ENCODE measurements at regions not wholly inside any gene's neighbourhood (a gene's known extent, or its start where the extent isn't known, plus 50 kb on each side); places are given as distances from the start of the nearest gene placed in this dataset.
A peak's percentile ranks its signal among the peaks of the same experiment; 100 is the strongest.

DNA sequence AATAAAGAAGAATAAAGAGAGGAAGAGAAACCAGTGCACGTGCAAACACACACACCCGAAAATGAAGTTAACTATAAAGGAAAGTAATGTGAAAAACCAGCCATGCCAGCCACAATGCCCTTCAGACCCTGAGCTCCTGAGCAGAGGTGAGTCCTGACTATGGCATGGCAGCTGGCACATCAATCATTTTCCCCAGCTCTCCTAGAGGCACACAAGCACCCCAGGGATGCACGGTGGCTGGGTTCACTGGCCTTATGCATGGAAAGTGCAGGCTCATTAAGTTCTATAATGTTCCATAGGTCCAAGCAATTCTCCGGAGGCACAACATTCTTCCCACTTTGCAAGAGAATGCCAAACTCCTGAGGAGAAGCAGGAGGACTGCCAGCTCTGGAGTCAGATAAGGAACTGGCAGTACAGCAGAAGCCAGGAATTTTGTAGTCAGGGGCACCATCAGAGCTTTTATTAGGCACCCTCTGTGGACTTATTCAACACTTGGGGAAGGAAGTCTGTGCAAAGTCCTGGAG lies 175.0 kb upstream of the PRDM1 start:
- H3K27ac Mint-ChIP-seq: no peak overlapping the region
- no peaks in the 10 kb centered on the region for H3K9me3 Mint-ChIP-seq
- no peaks in the 10 kb centered on the region for H3K4me1 Mint-ChIP-seq
- no peaks in the 10 kb centered on the region for H3K27me3 Mint-ChIP-seq
- H3K4me3 Mint-ChIP-seq: no peak overlapping the region
- H3K36me3 Mint-ChIP-seq: no peaks in the 10 kb centered on the region

DNA sequence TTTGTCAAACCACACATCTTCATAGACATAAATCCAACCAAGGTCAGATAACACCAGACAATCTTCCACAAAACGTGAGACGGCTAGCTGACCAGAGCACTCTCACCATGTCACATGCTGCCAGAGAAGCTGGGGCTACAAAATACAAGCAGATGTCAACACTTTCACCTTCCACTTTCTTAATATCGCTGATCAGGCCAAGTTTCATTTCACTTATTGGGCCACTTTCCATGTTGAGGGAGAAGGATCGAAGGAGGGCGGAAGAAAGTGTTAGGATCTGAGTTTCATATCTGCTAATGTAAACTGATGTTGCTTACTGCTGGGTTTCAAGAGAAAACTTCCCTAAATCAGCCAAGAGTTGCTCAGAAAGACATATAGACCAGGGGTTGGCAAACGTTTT lies 177.0 kb upstream of the PRDM1 start:
- Mint-ChIP-seq H3K36me3 (no peaks in the 10 kb centered on the region), H3K4me3 (no peak overlapping the region), H3K9me3 (no peaks in the 10 kb centered on the region), H3K27ac (no peak overlapping the region), H3K27me3 (no peaks in the 10 kb centered on the region), H3K4me1 (no peaks in the 10 kb centered on the region)

DNA sequence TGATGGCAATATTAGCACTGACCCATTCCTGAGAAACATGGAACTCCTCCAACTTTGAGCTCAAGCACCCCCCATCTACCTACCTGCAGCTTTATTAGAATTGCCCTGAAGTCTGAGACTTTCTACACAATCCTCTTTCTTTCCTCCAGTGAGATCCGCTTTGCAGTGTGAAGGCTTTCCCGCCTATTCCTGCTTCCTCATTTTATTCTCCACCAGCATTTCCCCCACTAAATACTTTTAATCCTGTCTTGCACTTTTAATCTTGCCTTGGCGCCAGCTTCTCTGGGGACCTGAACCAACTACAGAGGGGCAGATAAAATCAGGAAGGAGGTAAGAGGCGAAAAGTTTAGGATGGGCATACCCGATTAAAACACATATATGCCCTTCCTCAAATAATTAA lies 178.1 kb upstream of the PRDM1 start:
- no peaks in the 10 kb centered on the region for H3K9me3 Mint-ChIP-seq
- no peaks in the 10 kb centered on the region for H3K36me3 Mint-ChIP-seq
- H3K27ac Mint-ChIP-seq: peak overlapping the region; percentile 31
- no peaks in the 10 kb centered on the region for H3K27me3 Mint-ChIP-seq
- H3K4me3 Mint-ChIP-seq: no peak overlapping the region
- no peaks in the 10 kb centered on the region for H3K4me1 Mint-ChIP-seq

DNA sequence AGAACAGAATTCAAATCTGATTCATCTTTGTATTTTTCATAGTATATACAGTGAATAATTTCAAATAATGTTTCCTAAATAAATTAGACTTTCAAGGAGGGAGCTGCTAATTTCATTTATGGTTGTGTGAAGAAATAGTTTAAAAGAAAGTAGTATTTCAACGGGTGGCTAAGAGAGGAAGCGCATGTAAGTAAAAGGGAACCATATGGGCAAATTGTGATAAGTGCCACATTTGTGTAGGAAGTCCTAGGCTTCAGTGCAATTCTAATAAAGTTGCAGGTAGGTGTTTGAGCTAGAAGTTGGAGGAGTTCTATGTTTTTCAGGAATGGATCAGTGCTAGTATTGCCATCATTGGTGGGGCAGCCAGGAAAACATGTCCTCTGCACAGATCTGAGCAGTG lies 178.8 kb upstream of the PRDM1 start:
- Mint-ChIP-seq H3K9me3 (no peaks in the 10 kb centered on the region), H3K27ac (peak overlapping the region; percentile 48), H3K27me3 (no peaks in the 10 kb centered on the region), H3K4me3 (no peak overlapping the region), H3K4me1 (no peaks in the 10 kb centered on the region), H3K36me3 (no peaks in the 10 kb centered on the region)

DNA sequence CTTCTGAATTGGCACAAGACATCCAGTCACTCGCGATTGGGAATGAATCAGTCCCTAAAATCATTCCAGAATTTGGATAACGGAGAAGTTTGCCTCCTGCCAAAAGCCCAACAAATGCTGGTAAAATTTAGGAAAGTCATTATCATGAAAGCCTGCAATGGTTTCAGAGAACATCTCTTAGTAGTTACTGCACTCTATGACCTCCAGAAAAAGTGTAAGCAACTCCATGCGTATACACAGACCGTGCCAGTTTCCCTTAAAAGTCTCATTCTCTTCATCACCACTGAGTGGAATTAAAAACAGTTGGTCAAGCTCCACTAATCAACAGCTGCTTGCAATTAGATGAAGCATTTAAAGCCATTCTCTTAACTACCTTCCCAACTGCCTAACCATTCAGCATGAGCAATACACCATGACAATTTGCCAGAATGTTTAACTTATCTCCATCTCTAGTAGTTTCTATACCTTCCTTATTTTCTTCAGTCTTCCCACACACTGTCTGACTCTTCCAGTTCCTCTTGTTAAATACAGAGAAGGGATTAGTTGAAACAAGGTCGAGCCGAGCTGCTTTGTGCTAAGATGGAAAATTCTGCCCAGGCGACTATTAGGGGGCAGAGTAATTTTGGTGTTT lies 183.6 kb upstream of the PRDM1 start:
- H3K27me3 Mint-ChIP-seq: no peaks in the 10 kb centered on the region
- peaks cover 2% of the 10 kb centered on the region for H3K36me3 Mint-ChIP-seq
- H3K27ac Mint-ChIP-seq: no peak overlapping the region
- peaks cover 11% of the 10 kb centered on the region for H3K4me1 Mint-ChIP-seq
- no peaks in the 10 kb centered on the region for H3K9me3 Mint-ChIP-seq
- H3K4me3 Mint-ChIP-seq: no peak overlapping the region

DNA sequence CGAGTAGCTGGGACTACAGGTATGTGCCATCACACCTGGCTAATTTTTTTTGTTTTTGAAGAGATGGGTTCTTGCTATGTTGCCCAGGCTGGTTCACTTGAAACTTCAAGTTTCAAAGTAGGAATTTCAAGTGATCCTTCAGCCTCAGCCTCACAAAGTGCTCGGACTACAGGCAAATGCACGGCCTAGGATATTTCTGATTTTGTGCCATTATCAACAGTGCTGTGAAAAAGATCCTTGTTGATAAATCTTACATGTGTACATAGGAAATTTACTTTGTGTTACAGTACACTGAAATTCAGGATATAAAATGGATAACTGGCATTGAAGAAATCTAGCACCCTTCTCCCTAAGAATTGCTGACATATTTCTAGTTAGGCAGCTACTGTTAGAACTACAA lies 184.6 kb upstream of the PRDM1 start:
- Mint-ChIP-seq H3K4me1 (peaks cover 11% of the 10 kb centered on the region), H3K27ac (no peak overlapping the region), H3K9me3 (no peaks in the 10 kb centered on the region), H3K27me3 (no peaks in the 10 kb centered on the region), H3K4me3 (no peak overlapping the region), H3K36me3 (peaks cover 2% of the 10 kb centered on the region)

DNA sequence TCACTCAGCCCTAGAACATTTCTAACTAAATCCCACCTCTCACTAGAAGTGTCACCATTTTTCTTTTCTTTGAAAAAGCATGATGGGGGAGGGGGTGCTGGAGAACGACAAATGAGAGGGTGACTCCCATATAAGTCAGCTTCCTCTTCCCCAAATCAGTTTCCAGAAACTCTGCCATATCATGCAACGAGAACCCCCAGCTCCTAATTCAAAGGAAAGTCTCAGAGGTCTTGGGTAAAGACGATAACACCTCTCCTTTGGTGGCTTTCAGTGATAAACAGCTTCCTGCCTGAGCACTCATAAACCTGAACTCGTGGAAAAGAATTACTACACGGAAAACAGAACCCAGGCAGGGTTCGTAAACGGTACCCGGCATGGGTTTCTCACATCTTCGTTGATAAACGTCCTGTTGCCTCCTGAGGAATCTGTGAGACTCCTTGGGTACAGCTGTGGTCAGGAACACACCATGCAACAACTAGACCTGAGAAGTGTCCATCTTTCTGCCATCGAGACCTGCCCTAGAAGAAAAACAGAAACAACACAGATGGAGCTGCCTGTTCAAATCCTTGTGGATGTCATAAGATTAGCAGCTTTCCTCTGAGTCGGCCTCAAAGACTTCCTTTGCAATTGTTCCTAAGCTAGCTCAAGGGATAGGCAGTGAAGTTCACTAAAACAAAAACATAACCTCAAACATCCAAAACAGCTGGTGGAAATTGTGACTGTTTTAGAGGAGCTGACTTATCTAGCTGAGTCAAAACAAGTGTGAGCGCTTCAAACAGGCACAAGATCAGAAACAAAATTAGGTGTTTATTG lies 185.8 kb upstream of the PRDM1 start:
- H3K4me3 Mint-ChIP-seq: peak overlapping the region; percentile 54
- peaks cover 11% of the 10 kb centered on the region for H3K4me1 Mint-ChIP-seq
- H3K27ac Mint-ChIP-seq: peak overlapping the region; percentile 64
- H3K9me3 Mint-ChIP-seq: no peaks in the 10 kb centered on the region
- no peaks in the 10 kb centered on the region for H3K27me3 Mint-ChIP-seq
- peaks cover 2% of the 10 kb centered on the region for H3K36me3 Mint-ChIP-seq

DNA sequence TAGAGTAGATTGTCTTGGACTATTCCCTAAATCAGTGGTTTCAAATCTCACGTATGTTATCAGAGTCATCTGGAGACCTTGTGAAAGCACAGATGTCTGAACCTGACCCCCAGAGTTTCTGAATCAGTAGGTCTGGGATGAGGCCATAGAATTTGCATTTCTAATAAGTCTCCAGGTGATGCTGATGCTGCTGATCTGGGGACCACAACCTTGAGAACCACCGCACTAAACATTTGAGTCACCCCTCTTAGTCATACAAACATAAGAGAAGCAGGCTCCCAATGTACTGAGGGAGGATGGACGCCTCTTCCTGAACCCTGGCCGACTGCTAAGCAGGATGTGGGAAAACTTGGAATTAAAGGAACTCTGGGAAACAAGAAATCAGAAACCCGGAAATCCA lies 187.8 kb upstream of the PRDM1 start:
- Mint-ChIP-seq H3K27me3 (no peaks in the 10 kb centered on the region), H3K4me1 (peaks cover 11% of the 10 kb centered on the region), H3K36me3 (peaks cover 2% of the 10 kb centered on the region), H3K4me3 (no peak overlapping the region), H3K27ac (no peak overlapping the region), H3K9me3 (no peaks in the 10 kb centered on the region)

DNA sequence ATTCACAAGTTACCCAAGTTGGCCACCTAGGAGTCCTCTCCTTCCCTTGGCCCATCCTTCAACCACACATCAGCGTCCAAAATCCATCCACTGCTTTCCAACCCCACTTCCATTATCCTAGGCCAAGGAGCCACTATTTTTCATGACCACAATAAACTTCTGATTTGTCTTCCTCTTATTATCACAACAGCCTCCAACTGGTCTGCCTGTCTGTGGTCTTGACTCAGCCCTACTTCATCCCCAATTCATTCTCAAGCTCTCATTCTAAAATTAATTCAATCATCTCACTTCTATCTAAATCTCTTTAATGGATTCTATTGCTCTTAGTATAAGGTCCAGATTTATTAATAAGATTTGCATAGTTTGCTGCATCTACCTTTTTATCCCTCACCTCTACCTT lies 189.0 kb upstream of the PRDM1 start:
- Mint-ChIP-seq H3K9me3 (no peaks in the 10 kb centered on the region), H3K27me3 (no peaks in the 10 kb centered on the region), H3K36me3 (peaks cover 2% of the 10 kb centered on the region), H3K27ac (no peak overlapping the region), H3K4me1 (peaks cover 11% of the 10 kb centered on the region), H3K4me3 (no peak overlapping the region)

DNA sequence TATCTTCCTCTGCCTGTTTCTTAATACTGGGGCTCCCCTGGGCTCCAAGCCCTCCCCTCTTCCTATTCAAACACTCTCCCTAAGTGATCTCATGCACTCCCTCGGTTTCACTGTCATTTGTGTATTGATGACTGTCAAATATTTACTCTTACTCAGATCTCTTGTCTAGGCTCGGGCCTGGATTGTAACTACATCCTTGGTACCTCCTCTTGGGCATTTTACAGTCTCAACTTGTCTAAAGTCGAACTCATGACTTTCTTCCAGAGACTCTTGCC lies 189.4 kb upstream of the PRDM1 start:
- peaks cover 11% of the 10 kb centered on the region for H3K4me1 Mint-ChIP-seq
- H3K36me3 Mint-ChIP-seq: peaks cover 2% of the 10 kb centered on the region
- no peak overlapping the region for H3K4me3 Mint-ChIP-seq
- H3K9me3 Mint-ChIP-seq: no peaks in the 10 kb centered on the region
- H3K27me3 Mint-ChIP-seq: no peaks in the 10 kb centered on the region
- H3K27ac Mint-ChIP-seq: no peak overlapping the region

DNA sequence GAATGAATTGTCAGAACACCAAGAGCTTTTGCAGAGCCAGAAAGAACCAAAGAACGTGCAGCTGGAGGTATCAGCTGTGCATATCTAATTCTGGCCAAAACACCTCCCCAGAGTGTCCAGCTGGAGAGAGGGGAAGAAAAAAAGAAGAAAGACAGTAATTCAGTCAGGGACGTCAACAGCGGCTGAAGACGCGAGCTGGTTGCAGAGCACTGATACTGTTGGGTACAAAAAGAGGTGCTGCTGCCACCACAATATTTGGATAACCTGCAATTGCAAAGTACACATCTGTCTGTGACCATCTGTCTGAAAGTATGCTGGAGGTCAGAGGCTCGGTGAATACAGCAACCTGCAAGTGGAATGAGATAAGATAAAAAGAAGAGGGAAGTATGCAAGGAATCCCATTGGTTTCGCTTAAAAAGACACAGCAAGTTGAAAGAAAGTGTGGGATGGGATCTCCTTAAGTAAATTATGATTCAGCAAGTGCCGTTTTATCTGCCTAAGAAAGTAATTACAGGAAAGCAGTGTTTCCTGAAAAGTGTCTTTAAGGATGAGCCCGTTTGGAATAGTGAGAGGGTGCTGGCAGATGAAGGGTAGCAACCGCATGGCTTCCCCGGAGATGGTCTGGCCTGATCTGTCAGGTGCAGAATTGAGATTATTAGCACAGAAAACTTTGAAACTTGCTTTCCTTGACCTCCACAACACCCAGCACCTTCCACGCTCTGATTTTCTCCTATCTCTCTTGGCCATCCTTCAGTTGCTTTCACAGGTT lies 189.9 kb upstream of the PRDM1 start:
- Mint-ChIP-seq H3K27ac (no peak overlapping the region), H3K27me3 (no peaks in the 10 kb centered on the region), H3K9me3 (no peaks in the 10 kb centered on the region), H3K36me3 (peaks cover 2% of the 10 kb centered on the region), H3K4me3 (no peak overlapping the region), H3K4me1 (peaks cover 11% of the 10 kb centered on the region)

DNA sequence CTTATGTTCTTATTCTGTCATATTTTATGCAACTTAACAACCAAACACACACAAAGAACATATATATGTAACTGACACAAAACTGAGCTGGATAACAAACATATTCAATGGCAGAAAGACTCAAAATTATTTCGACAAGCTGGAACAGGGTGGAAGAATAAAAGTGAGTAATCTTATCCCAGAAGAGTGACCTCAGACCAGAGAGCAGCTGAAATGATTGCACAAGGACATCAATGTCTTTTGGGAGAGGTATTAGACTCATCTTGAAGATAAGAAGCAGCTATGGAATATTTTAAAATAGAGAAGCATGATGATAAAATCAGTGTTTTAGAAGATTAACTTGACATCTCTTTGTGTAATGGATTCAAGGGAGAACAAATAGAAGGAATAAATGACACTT lies 191.6 kb upstream of the PRDM1 start:
- Mint-ChIP-seq H3K4me1 (no peaks in the 10 kb centered on the region), H3K36me3 (no peaks in the 10 kb centered on the region), H3K9me3 (no peaks in the 10 kb centered on the region), H3K27me3 (no peaks in the 10 kb centered on the region), H3K27ac (no peak overlapping the region), H3K4me3 (no peak overlapping the region)

DNA sequence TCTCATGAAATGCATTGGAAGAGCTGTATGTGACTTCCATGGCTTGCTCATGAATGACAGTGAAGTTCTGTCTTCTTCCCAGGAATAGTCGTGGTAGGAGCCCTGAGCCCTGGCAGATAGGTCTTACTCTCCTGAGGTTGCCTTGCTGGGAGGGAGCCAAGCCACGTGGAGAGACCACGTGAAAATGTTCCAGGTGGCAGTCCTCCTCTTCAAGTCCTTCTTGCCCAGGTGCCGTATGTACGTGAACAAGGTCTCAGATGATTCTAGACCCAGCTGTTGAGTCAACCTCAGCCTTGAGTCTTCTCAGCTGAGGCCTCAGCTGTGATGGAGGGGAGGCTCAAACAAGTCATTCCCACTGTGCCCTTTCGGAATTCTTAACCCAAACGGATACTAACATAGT lies 192.4 kb upstream of the PRDM1 start:
- H3K4me3 Mint-ChIP-seq: no peak overlapping the region
- no peaks in the 10 kb centered on the region for H3K4me1 Mint-ChIP-seq
- no peaks in the 10 kb centered on the region for H3K27me3 Mint-ChIP-seq
- no peaks in the 10 kb centered on the region for H3K9me3 Mint-ChIP-seq
- no peaks in the 10 kb centered on the region for H3K36me3 Mint-ChIP-seq
- no peak overlapping the region for H3K27ac Mint-ChIP-seq

DNA sequence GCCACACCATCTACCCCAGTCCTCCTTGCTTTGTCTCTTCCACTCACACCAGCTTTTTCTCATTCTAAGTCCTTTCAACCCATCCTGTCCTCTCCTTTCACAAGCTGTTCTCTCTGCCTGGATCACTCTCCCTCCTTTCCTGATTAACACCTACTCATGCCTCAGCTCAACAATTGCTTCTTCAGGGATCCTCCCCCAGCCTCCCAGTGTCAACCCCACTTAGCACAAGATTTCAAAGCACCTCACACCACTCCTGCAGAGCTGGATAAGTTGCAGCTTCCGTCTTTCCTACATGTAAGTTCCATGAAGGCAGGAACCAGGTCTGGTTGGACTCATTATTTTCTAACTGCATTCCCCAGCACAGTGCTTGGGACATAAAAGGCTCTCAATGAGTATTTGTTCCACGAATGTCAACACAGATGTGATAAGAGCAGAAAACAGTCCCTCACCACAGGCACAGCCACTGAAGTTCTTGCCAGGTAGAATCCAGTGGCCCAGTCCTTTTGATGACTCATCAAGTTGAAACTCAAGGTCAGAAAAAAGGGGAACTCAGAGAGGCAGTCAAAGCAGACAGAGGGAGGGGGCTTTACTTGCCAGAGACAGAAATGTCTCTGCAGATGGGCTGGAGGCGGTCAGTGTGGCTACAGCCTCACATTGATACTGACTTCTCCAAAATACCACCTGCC lies 193.4 kb upstream of the PRDM1 start:
- Mint-ChIP-seq H3K27ac (no peak overlapping the region), H3K36me3 (no peaks in the 10 kb centered on the region), H3K4me3 (no peak overlapping the region), H3K4me1 (no peaks in the 10 kb centered on the region), H3K27me3 (no peaks in the 10 kb centered on the region), H3K9me3 (no peaks in the 10 kb centered on the region)

DNA sequence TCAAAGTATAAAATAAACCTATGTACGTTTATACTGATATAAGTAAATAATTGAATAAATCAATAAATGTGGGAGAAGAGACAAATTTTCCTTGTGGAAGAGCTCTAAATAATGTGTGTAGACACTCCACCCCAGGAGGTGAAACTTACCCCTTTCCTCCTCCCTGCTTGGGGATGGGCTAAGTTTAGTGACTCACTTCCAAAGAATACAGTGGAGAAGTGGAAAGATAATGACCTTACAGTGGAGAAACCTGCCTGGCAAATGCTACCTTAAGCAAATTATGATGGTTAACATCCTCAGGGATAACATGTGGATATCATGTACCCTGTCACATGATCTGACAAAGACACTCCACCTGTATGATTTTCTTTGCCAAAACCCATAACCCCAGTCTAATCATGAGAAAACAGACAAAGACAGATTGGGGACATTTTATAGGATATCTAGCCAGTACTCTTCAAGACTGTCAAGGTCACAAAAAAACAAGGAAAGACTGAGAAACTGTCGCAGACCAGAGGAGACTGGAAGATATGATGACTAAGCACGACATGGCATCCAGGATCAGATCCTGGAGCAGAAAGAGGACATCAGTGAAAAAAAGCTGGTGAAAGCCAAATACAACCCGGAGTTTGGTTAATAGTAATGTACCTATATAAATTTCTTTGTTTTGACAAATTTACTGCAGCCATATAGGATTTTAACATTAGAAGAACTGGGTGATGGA lies 195.5 kb upstream of the PRDM1 start:
- no peak overlapping the region for H3K4me3 Mint-ChIP-seq

More for the DNA sequence above, 195.5 kb upstream of the PRDM1 start:
- H3K36me3 Mint-ChIP-seq: no peaks in the 10 kb centered on the region
- H3K27ac Mint-ChIP-seq: no peak overlapping the region
- H3K9me3 Mint-ChIP-seq: no peaks in the 10 kb centered on the region
- H3K27me3 Mint-ChIP-seq: no peaks in the 10 kb centered on the region
- H3K4me1 Mint-ChIP-seq: no peaks in the 10 kb centered on the region

All from activated naive CD4-positive, alpha-beta T cell treated with anti-CD3 and anti-CD28 coated beads, Interleukin-2, amount 50 U/mL, for 24 hours (primary cell).